ENCODE measurements at regions not wholly inside any gene's neighbourhood (a gene's known extent, or its start where the extent isn't known, plus 50 kb on each side); places are given as distances from the start of the nearest gene placed in this dataset.

GRCh38 chr4:155076256-155076785 lies 132.1 kb upstream of the NPY2R start:
- TF ChIP-seq, protein P1, sequence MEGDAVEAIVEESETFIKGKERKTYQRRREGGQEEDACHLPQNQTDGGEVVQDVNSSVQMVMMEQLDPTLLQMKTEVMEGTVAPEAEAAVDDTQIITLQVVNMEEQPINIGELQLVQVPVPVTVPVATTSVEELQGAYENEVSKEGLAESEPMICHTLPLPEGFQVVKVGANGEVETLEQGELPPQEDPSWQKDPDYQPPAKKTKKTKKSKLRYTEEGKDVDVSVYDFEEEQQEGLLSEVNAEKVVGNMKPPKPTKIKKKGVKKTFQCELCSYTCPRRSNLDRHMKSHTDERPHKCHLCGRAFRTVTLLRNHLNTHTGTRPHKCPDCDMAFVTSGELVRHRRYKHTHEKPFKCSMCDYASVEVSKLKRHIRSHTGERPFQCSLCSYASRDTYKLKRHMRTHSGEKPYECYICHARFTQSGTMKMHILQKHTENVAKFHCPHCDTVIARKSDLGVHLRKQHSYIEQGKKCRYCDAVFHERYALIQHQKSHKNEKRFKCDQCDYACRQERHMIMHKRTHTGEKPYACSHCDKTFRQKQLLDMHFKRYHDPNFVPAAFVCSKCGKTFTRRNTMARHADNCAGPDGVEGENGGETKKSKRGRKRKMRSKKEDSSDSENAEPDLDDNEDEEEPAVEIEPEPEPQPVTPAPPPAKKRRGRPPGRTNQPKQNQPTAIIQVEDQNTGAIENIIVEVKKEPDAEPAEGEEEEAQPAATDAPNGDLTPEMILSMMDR (IDR thresholded peaks at IDR 0.05; ENCODE audit: low read length), result no peak
- TF ChIP-seq EZH2 (IDR thresholded peaks at IDR 0.05; ENCODE audit: borderline replicate concordance, low read length), result no peak
